ENCODE measurements at regions not wholly inside any gene's neighbourhood (a gene's known extent, or its start where the extent isn't known, plus 50 kb on each side); places are given as distances from the start of the nearest gene placed in this dataset.

DNA sequence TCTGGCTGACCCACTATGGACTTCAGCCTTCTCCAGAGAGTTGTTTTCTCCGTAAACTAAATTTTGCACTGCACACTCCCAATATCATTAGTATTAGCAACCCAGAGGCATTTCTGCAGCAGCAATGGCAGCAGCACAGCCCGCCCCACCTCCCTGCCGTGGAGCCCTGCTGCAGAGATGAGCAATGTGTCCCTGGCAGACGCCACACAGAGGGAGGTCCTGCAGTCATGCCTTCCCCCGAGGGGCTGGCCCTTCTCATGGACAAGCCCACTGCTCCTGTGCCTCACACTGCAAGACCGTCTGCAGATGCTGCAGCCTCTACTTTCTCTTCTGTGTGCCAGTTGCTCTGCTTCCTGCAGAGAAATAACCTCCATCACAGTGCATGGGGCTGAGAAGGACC is 393.4 kb upstream of the MKI67 start:
- TF ChIP-seq HNF4A (conservative IDR thresholded peaks at IDR 0.05): no peak
- TF ChIP-seq, protein P1, sequence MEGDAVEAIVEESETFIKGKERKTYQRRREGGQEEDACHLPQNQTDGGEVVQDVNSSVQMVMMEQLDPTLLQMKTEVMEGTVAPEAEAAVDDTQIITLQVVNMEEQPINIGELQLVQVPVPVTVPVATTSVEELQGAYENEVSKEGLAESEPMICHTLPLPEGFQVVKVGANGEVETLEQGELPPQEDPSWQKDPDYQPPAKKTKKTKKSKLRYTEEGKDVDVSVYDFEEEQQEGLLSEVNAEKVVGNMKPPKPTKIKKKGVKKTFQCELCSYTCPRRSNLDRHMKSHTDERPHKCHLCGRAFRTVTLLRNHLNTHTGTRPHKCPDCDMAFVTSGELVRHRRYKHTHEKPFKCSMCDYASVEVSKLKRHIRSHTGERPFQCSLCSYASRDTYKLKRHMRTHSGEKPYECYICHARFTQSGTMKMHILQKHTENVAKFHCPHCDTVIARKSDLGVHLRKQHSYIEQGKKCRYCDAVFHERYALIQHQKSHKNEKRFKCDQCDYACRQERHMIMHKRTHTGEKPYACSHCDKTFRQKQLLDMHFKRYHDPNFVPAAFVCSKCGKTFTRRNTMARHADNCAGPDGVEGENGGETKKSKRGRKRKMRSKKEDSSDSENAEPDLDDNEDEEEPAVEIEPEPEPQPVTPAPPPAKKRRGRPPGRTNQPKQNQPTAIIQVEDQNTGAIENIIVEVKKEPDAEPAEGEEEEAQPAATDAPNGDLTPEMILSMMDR (IDR thresholded peaks at IDR 0.05; ENCODE audit: low read depth, low read length, missing input control): no peak
- no peak for TF ChIP-seq JUND (IDR thresholded peaks at IDR 0.05)
- TF ChIP-seq YY1 (IDR thresholded peaks at IDR 0.05): no peak
- TF ChIP-seq, protein P2, sequence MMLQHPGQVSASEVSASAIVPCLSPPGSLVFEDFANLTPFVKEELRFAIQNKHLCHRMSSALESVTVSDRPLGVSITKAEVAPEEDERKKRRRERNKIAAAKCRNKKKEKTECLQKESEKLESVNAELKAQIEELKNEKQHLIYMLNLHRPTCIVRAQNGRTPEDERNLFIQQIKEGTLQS (IDR thresholded peaks at IDR 0.05): no peak
- TF ChIP-seq GABPA (IDR thresholded peaks at IDR 0.05 in 1 of 2, conservative IDR thresholded peaks at IDR 0.05 in 1 of 2): no peak
- TF ChIP-seq EGR1 (IDR thresholded peaks at IDR 0.05; ENCODE audit: low read depth in 2 of 2): no peak
- TF ChIP-seq, protein P3, sequence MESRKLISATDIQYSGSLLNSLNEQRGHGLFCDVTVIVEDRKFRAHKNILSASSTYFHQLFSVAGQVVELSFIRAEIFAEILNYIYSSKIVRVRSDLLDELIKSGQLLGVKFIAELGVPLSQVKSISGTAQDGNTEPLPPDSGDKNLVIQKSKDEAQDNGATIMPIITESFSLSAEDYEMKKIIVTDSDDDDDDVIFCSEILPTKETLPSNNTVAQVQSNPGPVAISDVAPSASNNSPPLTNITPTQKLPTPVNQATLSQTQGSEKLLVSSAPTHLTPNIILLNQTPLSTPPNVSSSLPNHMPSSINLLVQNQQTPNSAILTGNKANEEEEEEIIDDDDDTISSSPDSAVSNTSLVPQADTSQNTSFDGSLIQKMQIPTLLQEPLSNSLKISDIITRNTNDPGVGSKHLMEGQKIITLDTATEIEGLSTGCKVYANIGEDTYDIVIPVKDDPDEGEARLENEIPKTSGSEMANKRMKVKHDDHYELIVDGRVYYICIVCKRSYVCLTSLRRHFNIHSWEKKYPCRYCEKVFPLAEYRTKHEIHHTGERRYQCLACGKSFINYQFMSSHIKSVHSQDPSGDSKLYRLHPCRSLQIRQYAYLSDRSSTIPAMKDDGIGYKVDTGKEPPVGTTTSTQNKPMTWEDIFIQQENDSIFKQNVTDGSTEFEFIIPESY (IDR thresholded peaks at IDR 0.05): no peak
- no peak for TF ChIP-seq RXRA (IDR thresholded peaks at IDR 0.05)
- TF ChIP-seq, protein P4, sequence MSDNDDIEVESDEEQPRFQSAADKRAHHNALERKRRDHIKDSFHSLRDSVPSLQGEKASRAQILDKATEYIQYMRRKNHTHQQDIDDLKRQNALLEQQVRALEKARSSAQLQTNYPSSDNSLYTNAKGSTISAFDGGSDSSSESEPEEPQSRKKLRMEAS (IDR thresholded peaks at IDR 0.05): no peak
- TF ChIP-seq NR2F2 (IDR thresholded peaks at IDR 0.05): no peak
- TF ChIP-seq TAF1 (conservative IDR thresholded peaks at IDR 0.05): no peak
- no peak for TF ChIP-seq FOXA1 (IDR thresholded peaks at IDR 0.05)
- TF ChIP-seq RAD21 (IDR thresholded peaks at IDR 0.05): no peak
- no peak for TF ChIP-seq SP1 (IDR thresholded peaks at IDR 0.05)
- TF ChIP-seq FOXA2 (IDR thresholded peaks at IDR 0.05): no peak
- no peak for TF ChIP-seq HNF4G (IDR thresholded peaks at IDR 0.05)
- TF ChIP-seq, protein P5, sequence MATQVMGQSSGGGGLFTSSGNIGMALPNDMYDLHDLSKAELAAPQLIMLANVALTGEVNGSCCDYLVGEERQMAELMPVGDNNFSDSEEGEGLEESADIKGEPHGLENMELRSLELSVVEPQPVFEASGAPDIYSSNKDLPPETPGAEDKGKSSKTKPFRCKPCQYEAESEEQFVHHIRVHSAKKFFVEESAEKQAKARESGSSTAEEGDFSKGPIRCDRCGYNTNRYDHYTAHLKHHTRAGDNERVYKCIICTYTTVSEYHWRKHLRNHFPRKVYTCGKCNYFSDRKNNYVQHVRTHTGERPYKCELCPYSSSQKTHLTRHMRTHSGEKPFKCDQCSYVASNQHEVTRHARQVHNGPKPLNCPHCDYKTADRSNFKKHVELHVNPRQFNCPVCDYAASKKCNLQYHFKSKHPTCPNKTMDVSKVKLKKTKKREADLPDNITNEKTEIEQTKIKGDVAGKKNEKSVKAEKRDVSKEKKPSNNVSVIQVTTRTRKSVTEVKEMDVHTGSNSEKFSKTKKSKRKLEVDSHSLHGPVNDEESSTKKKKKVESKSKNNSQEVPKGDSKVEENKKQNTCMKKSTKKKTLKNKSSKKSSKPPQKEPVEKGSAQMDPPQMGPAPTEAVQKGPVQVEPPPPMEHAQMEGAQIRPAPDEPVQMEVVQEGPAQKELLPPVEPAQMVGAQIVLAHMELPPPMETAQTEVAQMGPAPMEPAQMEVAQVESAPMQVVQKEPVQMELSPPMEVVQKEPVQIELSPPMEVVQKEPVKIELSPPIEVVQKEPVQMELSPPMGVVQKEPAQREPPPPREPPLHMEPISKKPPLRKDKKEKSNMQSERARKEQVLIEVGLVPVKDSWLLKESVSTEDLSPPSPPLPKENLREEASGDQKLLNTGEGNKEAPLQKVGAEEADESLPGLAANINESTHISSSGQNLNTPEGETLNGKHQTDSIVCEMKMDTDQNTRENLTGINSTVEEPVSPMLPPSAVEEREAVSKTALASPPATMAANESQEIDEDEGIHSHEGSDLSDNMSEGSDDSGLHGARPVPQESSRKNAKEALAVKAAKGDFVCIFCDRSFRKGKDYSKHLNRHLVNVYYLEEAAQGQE (IDR thresholded peaks at IDR 0.05): no peak
- H3K9ac ChIP-seq (ENCODE audit: low read depth in 1 of 2, low read length in 2 of 2): no peak overlapping the region
- WGBS: 65% methylated on average over 6 of the region's 6 CpGs
- H3K27me3 ChIP-seq (ENCODE audit: control insufficient read depth in 4 of 4, insufficient read depth in 4 of 4, low read length in 3 of 4): no peaks in the 10 kb centered on the region
- DNase-seq (ENCODE audit: low spot score): no peak
- no peak overlapping the region for H3K4me3 ChIP-seq (ENCODE audit: low read depth in 1 of 3, low read length in 3 of 3)
- no peaks in the 10 kb centered on the region for H3K9me3 ChIP-seq (ENCODE audit: control insufficient read depth in 4 of 4, low read length in 3 of 4)
- H3K36me3 ChIP-seq (ENCODE audit: control insufficient read depth in 4 of 4, insufficient read depth in 3 of 4, low read depth in 1 of 4, low read length in 3 of 4): no peaks in the 10 kb centered on the region
- no peaks in the 10 kb centered on the region for H3K4me1 ChIP-seq (ENCODE audit: control insufficient read depth in 4 of 4, insufficient read depth in 4 of 4, low read length in 3 of 4)
- no peak overlapping the region for H3K27ac ChIP-seq (ENCODE audit: low read depth in 1 of 2, low read length in 2 of 2)

Data from liver (tissue), 8 donors.